WERI-Rb-1 (cell line): ENCODE measurements at regions not wholly inside any gene's neighbourhood (a gene's known extent, or its start where the extent isn't known, plus 50 kb on each side); places are given as distances from the start of the nearest gene placed in this dataset.

Experiments used
- DNase-seq: peaks from one replicate; pipeline ENCODE4 v3.0.0-alpha.2; 2020
- H3K27ac ChIP-seq: fragments of 250-450 bp; sonication (Bioruptor Pico); 2 replicates; pipeline ENCODE4 v1.5.1; 2020; ENCODE audit warnings: mild to moderate bottlenecking, moderate library complexity
- H3K27me3 ChIP-seq: fragments of 250-450 bp; sonication (Bioruptor Pico); 2 replicates; pipeline ENCODE4 v1.5.1; 2021; ENCODE audit warnings: mild to moderate bottlenecking, low read depth, moderate library complexity; ENCODE audit not compliant: insufficient read depth, severe bottlenecking
- H3K36me3 ChIP-seq: fragments of 250-450 bp; sonication (Bioruptor Pico); 2 replicates; pipeline ENCODE4 v1.5.1; 2020; ENCODE audit warnings: mild to moderate bottlenecking, moderate library complexity
- H3K4me3 ChIP-seq: 2 replicates; pipeline ENCODE4 v1.5.1; 2011; ENCODE audit warnings: low read depth, mild to moderate bottlenecking, control low read depth, low read length
- H3K9me3 ChIP-seq: fragments of 250-450 bp; sonication (Bioruptor Pico); 2 replicates; pipeline ENCODE4 v1.5.1; 2021; ENCODE audit warnings: mild to moderate bottlenecking, moderate library complexity; ENCODE audit not compliant: severe bottlenecking
- CTCF ChIP-seq: IDR thresholded peaks from 2 replicates; pipeline ENCODE4 v1.5.1; 2011; ENCODE audit warnings: low read depth, mild to moderate bottlenecking, control low read depth, inconsistent platforms, low read length

DNA sequence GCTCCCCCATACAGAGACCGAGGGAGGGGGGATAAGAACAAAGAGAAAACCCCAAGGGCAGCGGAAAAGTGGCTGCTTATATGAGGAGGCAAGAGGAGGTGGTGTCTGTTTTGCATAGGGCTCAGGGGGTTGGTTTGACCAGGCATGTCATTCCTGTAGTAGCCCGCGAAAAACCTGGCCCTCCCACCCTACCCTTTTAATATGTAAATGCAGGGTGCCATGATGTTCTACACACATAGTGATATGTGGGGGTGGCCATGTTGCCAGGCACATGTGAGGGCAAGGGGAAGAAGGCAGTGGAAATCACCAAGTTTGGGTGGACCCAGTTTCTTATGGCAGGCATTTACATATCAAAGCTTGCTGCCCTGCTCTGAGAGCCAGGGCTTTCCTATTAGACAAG lies 203.5 kb upstream of the UBL3 start:
- Histone ChIP-seq H3K27me3 (no peaks in the 10 kb centered on the region), H3K9me3 (no peaks in the 10 kb centered on the region), H3K4me3 (no peak overlapping the region), H3K27ac (no peak overlapping the region), H3K36me3 (no peaks in the 10 kb centered on the region)
- TF ChIP-seq CTCF = no peak
- DNase-seq = no peak

DNA sequence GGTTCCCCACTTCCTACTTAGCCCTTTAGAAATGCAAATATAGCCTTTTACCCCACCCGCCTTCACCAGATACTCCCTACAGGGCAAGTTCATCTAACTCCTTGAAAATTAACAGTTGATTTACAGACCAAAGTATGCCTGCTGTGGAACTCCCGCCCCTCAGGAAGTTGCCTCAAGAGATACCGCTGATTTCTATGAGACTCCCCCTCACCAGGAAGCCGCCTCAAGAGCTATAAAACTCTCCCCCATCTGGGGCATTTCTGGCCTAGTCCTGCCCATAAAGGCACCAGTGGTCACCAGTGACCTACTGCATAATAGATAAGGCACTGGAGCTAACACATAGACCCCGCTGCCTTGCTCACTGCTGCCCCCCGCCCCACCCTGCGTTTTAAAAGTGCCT lies 201.7 kb upstream of the UBL3 start:
- Histone ChIP-seq H3K36me3 (no peaks in the 10 kb centered on the region), H3K4me3 (no peak overlapping the region), H3K9me3 (no peaks in the 10 kb centered on the region), H3K27me3 (no peaks in the 10 kb centered on the region), H3K27ac (no peak overlapping the region)
- DNase-seq = no peak
- TF ChIP-seq CTCF = no peak

DNA sequence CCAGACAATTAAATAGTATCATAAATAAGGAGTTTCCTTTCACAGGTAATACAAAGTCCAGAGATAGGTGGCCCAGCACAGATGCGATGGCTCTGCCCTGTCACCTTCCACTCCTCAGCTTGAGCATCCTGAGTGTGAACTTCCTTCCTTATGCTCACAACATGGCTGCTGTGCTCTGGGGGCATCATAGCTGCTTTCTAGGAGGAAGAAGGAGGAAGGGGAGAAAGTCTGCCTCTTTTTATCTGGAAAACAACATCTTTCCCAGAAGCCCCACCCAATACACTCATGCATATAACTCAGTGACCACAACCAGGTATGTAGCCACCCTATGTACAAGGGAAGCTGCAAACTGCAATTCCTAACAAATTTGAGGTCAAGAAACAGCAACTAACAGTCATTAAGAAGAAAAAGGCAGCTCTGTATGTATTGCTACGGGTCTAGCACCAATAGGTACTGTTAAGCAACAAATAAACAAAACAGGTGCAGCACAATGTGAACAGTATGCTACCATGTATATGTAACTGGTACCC lies 201.2 kb upstream of the UBL3 start:
- no peaks in the 10 kb centered on the region for H3K27me3 ChIP-seq
- H3K36me3 ChIP-seq = no peaks in the 10 kb centered on the region
- H3K27ac ChIP-seq = no peak overlapping the region
- DNase-seq = no peak
- no peaks in the 10 kb centered on the region for H3K9me3 ChIP-seq
- TF ChIP-seq CTCF = no peak
- H3K4me3 ChIP-seq = no peak overlapping the region

DNA sequence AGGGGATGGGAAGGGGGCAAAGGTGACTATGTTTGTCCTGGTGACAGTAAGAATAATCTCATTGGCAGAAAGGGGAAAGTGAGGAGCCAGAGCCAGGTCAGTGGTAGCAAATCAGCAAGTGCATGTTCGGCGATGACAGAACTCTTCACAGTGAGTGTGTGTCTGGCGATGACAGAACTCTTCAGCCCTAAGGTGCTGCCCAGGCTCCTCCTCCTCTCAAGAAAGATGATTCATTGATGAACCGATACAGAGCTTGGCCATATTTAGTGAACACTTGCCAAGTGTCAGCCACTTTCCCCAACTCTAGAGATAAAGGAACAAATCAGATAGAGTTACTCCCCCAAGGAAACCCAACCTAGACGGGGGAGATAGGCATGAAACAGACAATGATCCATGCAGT lies 199.3 kb upstream of the UBL3 start:
- no peak for TF ChIP-seq CTCF
- Histone ChIP-seq H3K27me3 (no peaks in the 10 kb centered on the region), H3K4me3 (no peak overlapping the region), H3K9me3 (no peaks in the 10 kb centered on the region), H3K36me3 (no peaks in the 10 kb centered on the region), H3K27ac (no peak overlapping the region)
- DNase-seq = no peak

DNA sequence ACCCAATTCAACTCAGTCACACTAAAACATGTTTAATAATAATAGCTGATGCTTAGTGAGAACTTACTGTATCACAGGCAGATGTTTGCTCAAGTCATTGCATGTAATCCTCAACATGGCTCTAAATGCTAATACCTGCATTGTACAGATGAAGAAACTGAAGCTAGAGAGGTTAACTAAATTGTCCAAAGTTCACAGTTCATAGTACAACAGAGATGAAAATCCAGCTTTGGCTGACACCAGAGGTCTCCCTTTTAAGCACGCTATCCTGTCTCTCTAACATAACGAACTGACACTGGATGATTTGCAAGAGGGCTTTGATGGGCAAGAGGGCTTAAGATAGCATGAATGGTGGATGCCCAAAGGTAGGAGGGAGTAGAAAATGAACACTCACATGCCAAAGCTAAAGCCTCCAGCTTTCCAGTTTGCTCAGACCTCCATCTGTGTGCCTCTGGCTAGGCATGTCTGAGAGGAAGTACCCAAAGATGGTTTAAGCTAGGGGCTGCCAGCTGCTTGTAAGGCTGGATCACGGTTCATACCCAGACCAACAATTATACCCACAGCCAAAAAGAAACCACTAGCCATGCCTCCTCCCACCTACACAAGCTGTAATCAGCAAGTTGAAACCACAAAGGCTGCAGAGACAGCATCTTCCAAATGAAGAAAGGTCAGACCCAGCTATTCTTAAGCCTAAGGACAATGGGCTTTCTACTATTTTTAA lies 196.9 kb upstream of the UBL3 start:
- H3K9me3 ChIP-seq = no peaks in the 10 kb centered on the region
- no peak overlapping the region for H3K4me3 ChIP-seq
- H3K27ac ChIP-seq = no peak overlapping the region
- H3K27me3 ChIP-seq = no peaks in the 10 kb centered on the region
- TF ChIP-seq CTCF = no peak
- DNase-seq = no peak
- no peaks in the 10 kb centered on the region for H3K36me3 ChIP-seq
